ENCODE measurements at regions not wholly inside any gene's neighbourhood (a gene's known extent, or its start where the extent isn't known, plus 50 kb on each side); places are given as distances from the start of the nearest gene placed in this dataset.

GRCh38 chr5:154575546-154576428 is 97.8 kb upstream of the HAND1 start:
- no peaks in the 10 kb centered on the region for H3K36me3 ChIP-seq (ENCODE audit: control insufficient read depth in 1 of 2, insufficient read depth in 2 of 2, low read length in 2 of 2)
- ATAC-seq (peak; percentile 60), DNase-seq (ENCODE audit: low read depth, low spot score) (no peak)
- intact Hi-C loops (cut with micrococcal nuclease), result no loop called here
- no peaks in the 10 kb centered on the region for H3K9me3 ChIP-seq (ENCODE audit: control insufficient read depth in 1 of 2, insufficient read depth in 1 of 2, low read depth in 1 of 2, low read length in 2 of 2)
- H3K27ac ChIP-seq (ENCODE audit: low read depth, low read length), result no peak overlapping the region
- ChIA-PET CTCF (interaction anchor here (1.2 to 1.8 kb wide), 3 partner anchors 55 to 109 kb away, joined by 3 to 7 read pairs (median 4); no protein-coding TSS in a partner anchor), POLR2A (no interaction called here), RAD21 (ENCODE audit: low non-redundant PET in 1 of 2, low total read pairs in 2 of 2, uncharacterized antibody in 2 of 2, unreplicated experiment in 2 of 2) (no interaction called here)
- no peak overlapping the region for H3K9ac ChIP-seq (ENCODE audit: low read length)
- H3K9me2 ChIP-seq (ENCODE audit: insufficient read depth), result no peaks in the 10 kb centered on the region
- H3K4me3 ChIP-seq (replicated peaks in 1 of 2; ENCODE audit: low read depth in 1 of 2, low read length in 2 of 2), result no peak overlapping the region
- no peaks in the 10 kb centered on the region for H3K79me2 ChIP-seq (ENCODE audit: insufficient read depth, low read length)
- H3K4me1 ChIP-seq (ENCODE audit: control insufficient read depth in 1 of 2, insufficient read depth in 2 of 2, low read length in 2 of 2), result peaks cover 5 to 22% of the 10 kb centered on the region in 2 experiments; a peak in 3 of 4 replicates
- no TSS peak for BruUV-seq (replicated peaks)
- TF ChIP-seq POLR2AphosphoS5 (IDR thresholded peaks at IDR 0.05; ENCODE audit: low read depth, low read length), result no peak
- TF ChIP-seq CTCF (IDR thresholded peaks at IDR 0.05 in 2 of 3, conservative IDR thresholded peaks at IDR 0.05 in 1 of 3; ENCODE audit: borderline replicate concordance in 1 of 3, insufficient read depth in 1 of 3, low read depth in 2 of 3, low read length in 2 of 3), result peak in 2 of 3 experiments; percentile 34 to 42; a peak in 3 of 6 replicates
- TF ChIP-seq RAD21 (IDR thresholded peaks at IDR 0.05; ENCODE audit: low read depth), result peak; percentile 43; the same call in 1 of the 2 replicates
- H2AFZ ChIP-seq (ENCODE audit: low read depth, low read length, poor library complexity, severe bottlenecking), result peak overlapping the region; percentile 29
- H3K4me2 ChIP-seq (ENCODE audit: low read length), result peak overlapping the region; percentile 14; the same call in 1 of the 2 replicates
- H3K27me3 ChIP-seq (ENCODE audit: insufficient read depth, low read length), result no peaks in the 10 kb centered on the region
- no peaks in the 10 kb centered on the region for H4K20me1 ChIP-seq (ENCODE audit: insufficient read depth)

- TF ChIP-seq CBX3 (IDR thresholded peaks at IDR 0.05; ENCODE audit: low read depth) (no peak), ELF1 (IDR thresholded peaks at IDR 0.05; ENCODE audit: borderline replicate concordance, low read depth) (no peak), YY1 (IDR thresholded peaks at IDR 0.05; ENCODE audit: extremely low read depth, insufficient replicate concordance, low read depth, low read length) (no peak), SRF (IDR thresholded peaks at IDR 0.05; ENCODE audit: low read depth) (no peak), FOSL1 (IDR thresholded peaks at IDR 0.05; ENCODE audit: low read depth) (no peak), POLR2AphosphoS5 (IDR thresholded peaks at IDR 0.05; ENCODE audit: low read depth, low read length) (no peak), RAD21 (IDR thresholded peaks at IDR 0.05; ENCODE audit: low read depth) (no peak), TCF7L2 (IDR thresholded peaks at IDR 0.05; ENCODE audit: borderline replicate concordance, extremely low read depth, insufficient read depth, insufficient read length) (no peak)
- Histone ChIP-seq H4K20me1 (ENCODE audit: insufficient read depth) (no peaks in the 10 kb centered on the region), H2AFZ (ENCODE audit: low read depth, low read length, poor library complexity, severe bottlenecking) (no peak overlapping the region), H3K27me3 (ENCODE audit: insufficient read depth, low read length) (no peaks in the 10 kb centered on the region), H3K9me2 (ENCODE audit: insufficient read depth) (no peaks in the 10 kb centered on the region), H3K79me2 (ENCODE audit: insufficient read depth, low read length) (no peaks in the 10 kb centered on the region), H3K27ac (ENCODE audit: low read depth, low read length) (no peak overlapping the region), H3K4me3 (replicated peaks in 1 of 2; ENCODE audit: low read depth in 1 of 2, low read length in 2 of 2) (no peak overlapping the region), H3K4me1 (ENCODE audit: control insufficient read depth in 1 of 2, insufficient read depth in 2 of 2, low read length in 2 of 2) (peaks cover 5 to 22% of the 10 kb centered on the region in 2 experiments; a peak in 3 of 4 replicates), H3K4me2 (ENCODE audit: low read length) (no peak overlapping the region), H3K9me3 (ENCODE audit: control insufficient read depth in 1 of 2, insufficient read depth in 1 of 2, low read depth in 1 of 2, low read length in 2 of 2) (no peaks in the 10 kb centered on the region), H3K9ac (ENCODE audit: low read length) (no peak overlapping the region), H3K36me3 (ENCODE audit: control insufficient read depth in 1 of 2, insufficient read depth in 2 of 2, low read length in 2 of 2) (no peaks in the 10 kb centered on the region)
- intact Hi-C loops (cut with micrococcal nuclease), result no loop called here
- ChIA-PET CTCF (no interaction called here), POLR2A (no interaction called here), RAD21 (ENCODE audit: low non-redundant PET in 1 of 2, low total read pairs in 2 of 2, uncharacterized antibody in 2 of 2, unreplicated experiment in 2 of 2) (no interaction called here)
- ATAC-seq (no peak), DNase-seq (ENCODE audit: low read depth, low spot score) (no peak)
- BruUV-seq (replicated peaks), result no TSS peak
These were observed 95.0 kb upstream of the HAND1 start for GRCh38 chr5:154573011-154573410.
